ENCODE measurements at regions not wholly inside any gene's neighbourhood (a gene's known extent, or its start where the extent isn't known, plus 50 kb on each side); places are given as distances from the start of the nearest gene placed in this dataset.

DNA sequence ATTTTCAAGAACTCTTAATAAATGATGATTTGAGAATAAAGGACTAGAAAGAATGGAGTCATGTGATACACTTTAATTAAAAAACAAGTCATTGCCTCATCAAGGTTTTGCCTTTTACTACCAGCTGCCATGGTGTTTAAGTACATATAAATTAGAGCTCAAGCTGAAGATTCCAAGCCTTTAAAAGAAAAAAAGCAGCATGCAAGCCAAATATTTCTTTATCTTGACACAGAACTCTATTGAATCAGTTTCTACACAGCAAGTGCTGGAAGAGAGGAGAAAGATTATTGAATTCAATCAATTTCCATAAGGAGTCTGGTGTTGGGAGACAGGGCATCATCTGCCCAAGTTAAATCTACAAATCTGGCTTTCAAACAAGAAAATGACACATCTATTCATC, 347.9 kb downstream of the WDR11 start:
- Mint-ChIP-seq H3K27me3 (ENCODE audit: unreplicated experiment) (peaks cover 4% of the 10 kb centered on the region), H3K27ac (ENCODE audit: unreplicated experiment) (no peak overlapping the region), H3K4me1 (ENCODE audit: unreplicated experiment) (no peaks in the 10 kb centered on the region), H3K9me3 (ENCODE audit: unreplicated experiment) (peaks cover 3% of the 10 kb centered on the region), H3K4me3 (ENCODE audit: unreplicated experiment) (no peak overlapping the region), H3K36me3 (ENCODE audit: unreplicated experiment) (no peaks in the 10 kb centered on the region)
- no peak for DNase-seq (ENCODE audit: extremely low spot score, unreplicated experiment)
- no peak for TF ChIP-seq CTCF (IDR thresholded peaks at IDR 0.05)

- no peak overlapping the region for H3K27ac Mint-ChIP-seq (ENCODE audit: unreplicated experiment)
- no peak overlapping the region for H3K4me3 Mint-ChIP-seq (ENCODE audit: unreplicated experiment)
- no peaks in the 10 kb centered on the region for H3K36me3 Mint-ChIP-seq (ENCODE audit: unreplicated experiment)
- H3K27me3 Mint-ChIP-seq (ENCODE audit: unreplicated experiment): no peaks in the 10 kb centered on the region
- DNase-seq (ENCODE audit: extremely low spot score, unreplicated experiment): no peak
- H3K4me1 Mint-ChIP-seq (ENCODE audit: unreplicated experiment): no peaks in the 10 kb centered on the region
- TF ChIP-seq CTCF (IDR thresholded peaks at IDR 0.05): no peak
- H3K9me3 Mint-ChIP-seq (ENCODE audit: unreplicated experiment): peaks cover 3% of the 10 kb centered on the region
Measured at GRCh38 chr10:121205625-121206024, 354.5 kb downstream of the WDR11 start.

GRCh38 chr10:121211446-121211845, 360.3 kb downstream of the WDR11 start:
- Mint-ChIP-seq H3K4me1 (ENCODE audit: unreplicated experiment) (no peaks in the 10 kb centered on the region), H3K36me3 (ENCODE audit: unreplicated experiment) (no peaks in the 10 kb centered on the region), H3K9me3 (ENCODE audit: unreplicated experiment) (peaks cover 3% of the 10 kb centered on the region), H3K27me3 (ENCODE audit: unreplicated experiment) (no peaks in the 10 kb centered on the region), H3K4me3 (ENCODE audit: unreplicated experiment) (no peak overlapping the region), H3K27ac (ENCODE audit: unreplicated experiment) (no peak overlapping the region)
- no peak for DNase-seq (ENCODE audit: extremely low spot score, unreplicated experiment)
- TF ChIP-seq CTCF (IDR thresholded peaks at IDR 0.05): no peak

DNA sequence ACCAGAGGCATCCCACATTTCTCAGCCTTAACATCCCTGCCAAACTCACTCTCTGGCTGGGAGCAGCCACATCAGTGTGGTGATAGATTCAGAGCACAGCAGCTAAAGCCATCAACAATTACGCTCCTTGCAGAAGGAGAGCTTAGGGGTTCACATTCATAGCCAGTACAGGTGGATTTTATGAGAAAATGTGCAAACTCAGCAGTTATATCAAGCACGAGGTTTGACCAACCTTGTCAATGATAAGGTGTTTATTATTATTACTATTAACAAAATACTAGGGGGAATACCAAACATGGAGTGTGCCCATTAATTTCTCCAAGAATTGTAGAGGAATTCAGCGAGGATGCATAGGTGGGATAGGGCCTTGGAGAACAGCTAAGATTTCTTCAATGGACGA, 362.3 kb downstream of the WDR11 start:
- TF ChIP-seq CTCF (IDR thresholded peaks at IDR 0.05): no peak
- H3K27ac Mint-ChIP-seq (ENCODE audit: unreplicated experiment): no peak overlapping the region
- no peak for DNase-seq (ENCODE audit: extremely low spot score, unreplicated experiment)
- peaks cover 3% of the 10 kb centered on the region for H3K9me3 Mint-ChIP-seq (ENCODE audit: unreplicated experiment)
- H3K4me3 Mint-ChIP-seq (ENCODE audit: unreplicated experiment): no peak overlapping the region
- H3K4me1 Mint-ChIP-seq (ENCODE audit: unreplicated experiment): no peaks in the 10 kb centered on the region
- peaks cover 5% of the 10 kb centered on the region for H3K27me3 Mint-ChIP-seq (ENCODE audit: unreplicated experiment)
- no peaks in the 10 kb centered on the region for H3K36me3 Mint-ChIP-seq (ENCODE audit: unreplicated experiment)

DNA sequence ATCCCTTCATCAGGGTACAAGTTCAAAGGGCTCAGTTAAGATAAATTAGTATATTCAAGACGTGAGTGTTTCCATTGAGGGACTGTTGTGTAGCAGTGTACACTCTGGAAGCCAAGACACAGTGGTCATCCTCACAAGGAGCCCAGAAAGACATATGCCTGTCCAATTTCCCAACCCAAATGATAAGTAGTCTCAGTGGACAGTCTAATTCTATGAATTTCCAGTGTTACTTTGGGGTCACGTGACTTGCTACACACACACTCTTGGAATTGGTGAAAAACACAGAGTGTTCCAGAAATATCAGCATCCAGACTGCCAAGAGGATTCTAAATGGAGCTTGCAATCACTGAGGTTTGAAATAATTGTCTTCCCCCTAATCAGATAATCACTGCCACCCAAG, 365.1 kb downstream of the WDR11 start:
- Mint-ChIP-seq H3K4me3 (ENCODE audit: unreplicated experiment) (no peak overlapping the region), H3K9me3 (ENCODE audit: unreplicated experiment) (no peaks in the 10 kb centered on the region), H3K27me3 (ENCODE audit: unreplicated experiment) (peaks cover 6% of the 10 kb centered on the region), H3K27ac (ENCODE audit: unreplicated experiment) (no peak overlapping the region), H3K36me3 (ENCODE audit: unreplicated experiment) (no peaks in the 10 kb centered on the region), H3K4me1 (ENCODE audit: unreplicated experiment) (no peaks in the 10 kb centered on the region)
- no peak for DNase-seq (ENCODE audit: extremely low spot score, unreplicated experiment)
- no peak for TF ChIP-seq CTCF (IDR thresholded peaks at IDR 0.05)
